WTC11 (cell line): ENCODE measurements at regions not wholly inside any gene's neighbourhood (a gene's known extent, or its start where the extent isn't known, plus 50 kb on each side); places are given as distances from the start of the nearest gene placed in this dataset.

Source experiments
- ATAC-seq: fragments of 200-7000 bp; cut with Tn5 transposase; 2 replicates; pipeline ENCODE4 v1.10.0; 2021; ENCODE audit warnings: mild to moderate bottlenecking, moderate library complexity
- CTCF ChIA-PET: fragments of 300-600 bp; sonication (Branson Sonifier 250); formaldehyde crosslinking; loops from one replicate; lab custom pipeline; 2021; ENCODE audit warnings: antibody characterized with exemption; lab: Charles Lee
- POLR2A ChIA-PET: fragments of 350-600 bp; sonication (Branson Sonifier 250); formaldehyde crosslinking; loops from one replicate; lab custom pipeline; 2021; ENCODE audit warnings: antibody characterized with exemption; lab: Charles Lee
- DNase-seq: peaks from one replicate; pipeline ENCODE4 v3.0.0; 2021; ENCODE audit warnings: low spot score
- H3K27ac Mint-ChIP-seq: 2 replicates; pipeline ENCODE4 v1.8.0; 2021; ENCODE audit warnings: mixed read lengths
- H3K27me3 Mint-ChIP-seq: 2 replicates; pipeline ENCODE4 v1.8.0; 2021; ENCODE audit warnings: low read depth, mild to moderate bottlenecking, moderate library complexity, mixed read lengths
- H3K36me3 Mint-ChIP-seq: 2 replicates; pipeline ENCODE4 v1.8.0; 2021; ENCODE audit warnings: mixed read lengths
- H3K4me1 Mint-ChIP-seq: 2 replicates; pipeline ENCODE4 v1.8.0; 2022; ENCODE audit warnings: mixed read lengths
- H3K4me3 Mint-ChIP-seq: 2 replicates; pipeline ENCODE4 v1.8.0; 2021; ENCODE audit warnings: mild to moderate bottlenecking, moderate library complexity, mixed read lengths
- H3K9me3 Mint-ChIP-seq: 2 replicates; pipeline ENCODE4 v1.8.0; 2021; ENCODE audit warnings: mixed read lengths
- AFF4 ChIP-seq: sonication (generic); formaldehyde crosslinking; IDR thresholded peaks from 2 replicates; pipeline ENCODE4 v1.8.1; 2023; ENCODE audit warnings: mild to moderate bottlenecking, missing genetic modification reagents, borderline replicate concordance
- ATF1 ChIP-seq: sonication (generic); formaldehyde crosslinking; IDR thresholded peaks from 2 replicates; pipeline ENCODE4 v1.8.1; 2023; ENCODE audit warnings: mild to moderate bottlenecking, moderate library complexity, missing genetic modification reagents
- ESRRA ChIP-seq: sonication (generic); formaldehyde crosslinking; IDR thresholded peaks from 2 replicates; pipeline ENCODE4 v1.8.1; 2022; ENCODE audit warnings: mild to moderate bottlenecking, missing genetic modification reagents, borderline replicate concordance
- FOXJ3 ChIP-seq: sonication (generic); formaldehyde crosslinking; IDR thresholded peaks from 2 replicates; pipeline ENCODE4 v1.9.0; 2021; ENCODE audit warnings: missing genetic modification reagents, mild to moderate bottlenecking, borderline replicate concordance
- FOXK1 ChIP-seq: sonication (generic); formaldehyde crosslinking; IDR thresholded peaks from 2 replicates; pipeline ENCODE4 v1.8.0; 2022; ENCODE audit warnings: mild to moderate bottlenecking, moderate library complexity, missing genetic modification reagents
- GRHL2 ChIP-seq: fragments of 250-450 bp; sonication (Bioruptor Pico); IDR thresholded peaks from 2 replicates; pipeline ENCODE4 v1.8.0; 2022; ENCODE audit warnings: mild to moderate bottlenecking, moderate library complexity; ENCODE audit not compliant: insufficient replicate concordance, severe bottlenecking
- JAZF1 ChIP-seq: fragments of 250-450 bp; sonication (Bioruptor Pico); IDR thresholded peaks from 2 replicates; pipeline ENCODE4 v1.9.0; 2021; ENCODE audit warnings: moderate library complexity, mild to moderate bottlenecking, inconsistent platforms
- MLX ChIP-seq: sonication (generic); formaldehyde crosslinking; IDR thresholded peaks from 2 replicates; pipeline ENCODE4 v1.8.1; 2023; ENCODE audit warnings: mild to moderate bottlenecking, missing genetic modification reagents, moderate library complexity
- MXD4 ChIP-seq: fragments of 250-450 bp; sonication (Bioruptor Pico); IDR thresholded peaks from 2 replicates; pipeline ENCODE4 v1.8.0; 2021; ENCODE audit warnings: mild to moderate bottlenecking, moderate library complexity, borderline replicate concordance
- NFATC4 ChIP-seq: fragments of 250-450 bp; sonication (Bioruptor Pico); IDR thresholded peaks from 2 replicates; pipeline ENCODE4 v1.9.0; 2021; ENCODE audit warnings: mild to moderate bottlenecking
- SOX15 ChIP-seq: fragments of 250-450 bp; sonication (Bioruptor Pico); IDR thresholded peaks from 2 replicates; pipeline ENCODE4 v1.9.0; 2021; ENCODE audit warnings: mild to moderate bottlenecking
- SP1 ChIP-seq: sonication (generic); formaldehyde crosslinking; conservative IDR thresholded peaks from 2 replicates; pipeline ENCODE4 v1.8.1; 2022; ENCODE audit warnings: missing genetic modification reagents
- TP53 ChIP-seq: sonication (generic); formaldehyde crosslinking; IDR thresholded peaks from 2 replicates; pipeline ENCODE4 v1.8.1; 2023; ENCODE audit warnings: mild to moderate bottlenecking, missing genetic modification reagents
- ZNF219 ChIP-seq: sonication (generic); formaldehyde crosslinking; IDR thresholded peaks from 2 replicates; pipeline ENCODE4 v1.8.0; 2023; ENCODE audit warnings: missing genetic modification reagents, mild to moderate bottlenecking, borderline replicate concordance
- ZNF232 ChIP-seq: sonication (generic); formaldehyde crosslinking; IDR thresholded peaks from 2 replicates; pipeline ENCODE4 v1.8.0; 2022; ENCODE audit warnings: mild to moderate bottlenecking, missing genetic modification reagents
- ZNF396 ChIP-seq: fragments of 250-450 bp; sonication (Bioruptor Pico); IDR thresholded peaks from 2 replicates; pipeline ENCODE4 v1.8.0; 2021; ENCODE audit warnings: mild to moderate bottlenecking, moderate library complexity, borderline replicate concordance
- ZNF671 ChIP-seq: fragments of 250-450 bp; sonication (Bioruptor Pico); IDR thresholded peaks from 2 replicates; pipeline ENCODE4 v1.8.0; 2021; ENCODE audit warnings: mild to moderate bottlenecking
- TF ChIP-seq, protein P1 (sequence below): fragments of 250-450 bp; sonication (Bioruptor Pico); IDR thresholded peaks from 2 replicates; pipeline ENCODE4 v1.9.0; 2021; ENCODE audit warnings: mild to moderate bottlenecking
- TF ChIP-seq, protein P2 (sequence below): fragments of 200-600 bp; IDR thresholded peaks from 2 replicates; pipeline ENCODE4 v1.8.0; 2022; ENCODE audit warnings: antibody characterized with exemption
- TF ChIP-seq, protein P3 (sequence below): sonication (generic); formaldehyde crosslinking; IDR thresholded peaks from 2 replicates; pipeline ENCODE4 v1.8.0; 2022; ENCODE audit warnings: mild to moderate bottlenecking, missing genetic modification reagents
- TF ChIP-seq, protein P4 (sequence below): sonication (generic); formaldehyde crosslinking; IDR thresholded peaks from 2 replicates; pipeline ENCODE4 v1.8.0; 2023; ENCODE audit warnings: mild to moderate bottlenecking, missing genetic modification reagents

- Mint-ChIP-seq H3K9me3 (peaks cover 19% of the 10 kb centered on the region), H3K27ac (no peak overlapping the region), H3K36me3 (no peaks in the 10 kb centered on the region), H3K4me3 (no peak overlapping the region), H3K27me3 (peaks cover 5% of the 10 kb centered on the region), H3K4me1 (peaks cover 9% of the 10 kb centered on the region)
- TF ChIP-seq ESRRA (CRISPR knock-in tag) (no peak), NFATC4 (CRISPR knock-in tag) (no peak), GRHL2 (CRISPR knock-in tag) (no peak), FOXJ3 (CRISPR knock-in tag) (no peak), JAZF1 (CRISPR knock-in tag) (no peak)
- TF ChIP-seq, protein P1, sequence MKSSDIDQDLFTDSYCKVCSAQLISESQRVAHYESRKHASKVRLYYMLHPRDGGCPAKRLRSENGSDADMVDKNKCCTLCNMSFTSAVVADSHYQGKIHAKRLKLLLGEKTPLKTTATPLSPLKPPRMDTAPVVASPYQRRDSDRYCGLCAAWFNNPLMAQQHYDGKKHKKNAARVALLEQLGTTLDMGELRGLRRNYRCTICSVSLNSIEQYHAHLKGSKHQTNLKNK (CRISPR knock-in tag), result no peak
- TF ChIP-seq, protein P2, sequence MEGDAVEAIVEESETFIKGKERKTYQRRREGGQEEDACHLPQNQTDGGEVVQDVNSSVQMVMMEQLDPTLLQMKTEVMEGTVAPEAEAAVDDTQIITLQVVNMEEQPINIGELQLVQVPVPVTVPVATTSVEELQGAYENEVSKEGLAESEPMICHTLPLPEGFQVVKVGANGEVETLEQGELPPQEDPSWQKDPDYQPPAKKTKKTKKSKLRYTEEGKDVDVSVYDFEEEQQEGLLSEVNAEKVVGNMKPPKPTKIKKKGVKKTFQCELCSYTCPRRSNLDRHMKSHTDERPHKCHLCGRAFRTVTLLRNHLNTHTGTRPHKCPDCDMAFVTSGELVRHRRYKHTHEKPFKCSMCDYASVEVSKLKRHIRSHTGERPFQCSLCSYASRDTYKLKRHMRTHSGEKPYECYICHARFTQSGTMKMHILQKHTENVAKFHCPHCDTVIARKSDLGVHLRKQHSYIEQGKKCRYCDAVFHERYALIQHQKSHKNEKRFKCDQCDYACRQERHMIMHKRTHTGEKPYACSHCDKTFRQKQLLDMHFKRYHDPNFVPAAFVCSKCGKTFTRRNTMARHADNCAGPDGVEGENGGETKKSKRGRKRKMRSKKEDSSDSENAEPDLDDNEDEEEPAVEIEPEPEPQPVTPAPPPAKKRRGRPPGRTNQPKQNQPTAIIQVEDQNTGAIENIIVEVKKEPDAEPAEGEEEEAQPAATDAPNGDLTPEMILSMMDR, result no peak
- TF ChIP-seq, protein P3, sequence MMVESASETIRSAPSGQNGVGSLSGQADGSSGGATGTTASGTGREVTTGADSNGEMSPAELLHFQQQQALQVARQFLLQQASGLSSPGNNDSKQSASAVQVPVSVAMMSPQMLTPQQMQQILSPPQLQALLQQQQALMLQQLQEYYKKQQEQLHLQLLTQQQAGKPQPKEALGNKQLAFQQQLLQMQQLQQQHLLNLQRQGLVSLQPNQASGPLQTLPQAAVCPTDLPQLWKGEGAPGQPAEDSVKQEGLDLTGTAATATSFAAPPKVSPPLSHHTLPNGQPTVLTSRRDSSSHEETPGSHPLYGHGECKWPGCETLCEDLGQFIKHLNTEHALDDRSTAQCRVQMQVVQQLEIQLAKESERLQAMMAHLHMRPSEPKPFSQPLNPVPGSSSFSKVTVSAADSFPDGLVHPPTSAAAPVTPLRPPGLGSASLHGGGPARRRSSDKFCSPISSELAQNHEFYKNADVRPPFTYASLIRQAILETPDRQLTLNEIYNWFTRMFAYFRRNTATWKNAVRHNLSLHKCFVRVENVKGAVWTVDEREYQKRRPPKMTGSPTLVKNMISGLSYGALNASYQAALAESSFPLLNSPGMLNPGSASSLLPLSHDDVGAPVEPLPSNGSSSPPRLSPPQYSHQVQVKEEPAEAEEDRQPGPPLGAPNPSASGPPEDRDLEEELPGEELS (CRISPR knock-in tag), result no peak
- ChIA-PET CTCF (interaction anchor here (0.6 kb wide), 1 partner anchor 98 kb away, joined by 3 read pairs; no protein-coding TSS in a partner anchor), POLR2A (interaction anchor here (0.6 kb wide), 1 partner anchor 588 kb away, joined by 10 read pairs; no protein-coding TSS in a partner anchor)
- DNase-seq (no peak), ATAC-seq (no peak)
These were observed 253.8 kb downstream of the TNS1 start for GRCh38 chr2:217749008-217749407.

GRCh38 chr2:217746808-217747207 is 256.0 kb downstream of the TNS1 start:
- no peak overlapping the region for H3K4me3 Mint-ChIP-seq
- no peak for ATAC-seq
- DNase-seq, result no peak
- H3K36me3 Mint-ChIP-seq, result no peaks in the 10 kb centered on the region
- peaks cover under 1% of the 10 kb centered on the region; the same call in 1 of the 2 replicates for H3K27me3 Mint-ChIP-seq
- no peak overlapping the region for H3K27ac Mint-ChIP-seq
- H3K9me3 Mint-ChIP-seq, result peaks cover 19% of the 10 kb centered on the region
- POLR2A ChIA-PET, result no interaction called here
- TF ChIP-seq FOXK1, result no peak
- no peak for TF ChIP-seq AFF4 (CRISPR knock-in tag)
- no peak for TF ChIP-seq SOX15 (CRISPR knock-in tag)
- TF ChIP-seq ZNF671, result no peak
- no peak for TF ChIP-seq TP53
- no peak for TF ChIP-seq MLX (CRISPR knock-in tag)
- no peak for TF ChIP-seq ESRRA (CRISPR knock-in tag)
- no peak for TF ChIP-seq ZNF232 (CRISPR knock-in tag)
- no peak for TF ChIP-seq ZNF396 (CRISPR knock-in tag)
- TF ChIP-seq SP1, result no peak
- TF ChIP-seq, protein P4, sequence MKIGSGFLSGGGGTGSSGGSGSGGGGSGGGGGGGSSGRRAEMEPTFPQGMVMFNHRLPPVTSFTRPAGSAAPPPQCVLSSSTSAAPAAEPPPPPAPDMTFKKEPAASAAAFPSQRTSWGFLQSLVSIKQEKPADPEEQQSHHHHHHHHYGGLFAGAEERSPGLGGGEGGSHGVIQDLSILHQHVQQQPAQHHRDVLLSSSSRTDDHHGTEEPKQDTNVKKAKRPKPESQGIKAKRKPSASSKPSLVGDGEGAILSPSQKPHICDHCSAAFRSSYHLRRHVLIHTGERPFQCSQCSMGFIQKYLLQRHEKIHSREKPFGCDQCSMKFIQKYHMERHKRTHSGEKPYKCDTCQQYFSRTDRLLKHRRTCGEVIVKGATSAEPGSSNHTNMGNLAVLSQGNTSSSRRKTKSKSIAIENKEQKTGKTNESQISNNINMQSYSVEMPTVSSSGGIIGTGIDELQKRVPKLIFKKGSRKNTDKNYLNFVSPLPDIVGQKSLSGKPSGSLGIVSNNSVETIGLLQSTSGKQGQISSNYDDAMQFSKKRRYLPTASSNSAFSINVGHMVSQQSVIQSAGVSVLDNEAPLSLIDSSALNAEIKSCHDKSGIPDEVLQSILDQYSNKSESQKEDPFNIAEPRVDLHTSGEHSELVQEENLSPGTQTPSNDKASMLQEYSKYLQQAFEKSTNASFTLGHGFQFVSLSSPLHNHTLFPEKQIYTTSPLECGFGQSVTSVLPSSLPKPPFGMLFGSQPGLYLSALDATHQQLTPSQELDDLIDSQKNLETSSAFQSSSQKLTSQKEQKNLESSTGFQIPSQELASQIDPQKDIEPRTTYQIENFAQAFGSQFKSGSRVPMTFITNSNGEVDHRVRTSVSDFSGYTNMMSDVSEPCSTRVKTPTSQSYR (CRISPR knock-in tag), result no peak
- no peak for TF ChIP-seq ZNF219
- no peak for TF ChIP-seq ATF1 (CRISPR knock-in tag)
- no peak for TF ChIP-seq MXD4 (CRISPR knock-in tag)
- CTCF ChIA-PET, result interaction anchor here (0.6 to 1.3 kb wide), 3 partner anchors 9 to 740 kb away, joined by 3 read pairs; no protein-coding TSS in a partner anchor
- peaks cover 6% of the 10 kb centered on the region for H3K4me1 Mint-ChIP-seq
